ENCODE measurements at regions not wholly inside any gene's neighbourhood (a gene's known extent, or its start where the extent isn't known, plus 50 kb on each side); places are given as distances from the start of the nearest gene placed in this dataset.

- no peak for DNase-seq
- H3K27me3 Mint-ChIP-seq (ENCODE audit: low read depth in 3 of 3): peaks cover 7 to 14% (median 14%) of the 10 kb centered on the region in 3 donors
- Histone ChIP-seq H3K4me1 (ENCODE audit: control insufficient read depth in 1 of 2, insufficient read depth in 2 of 2, low read length in 2 of 2) (no peaks in the 10 kb centered on the region), H3K9ac (ENCODE audit: insufficient read depth, low read length, poor library complexity, severe bottlenecking) (no peak overlapping the region), H3K9me3 (replicated peaks in 1 of 2; ENCODE audit: control insufficient read depth in 1 of 2, insufficient read depth in 1 of 2, low read length in 2 of 2) (no peaks in the 10 kb centered on the region), H3K36me3 (replicated peaks in 1 of 2; ENCODE audit: control insufficient read depth in 1 of 2, insufficient read depth in 2 of 2, low read length in 2 of 2) (no peaks in the 10 kb centered on the region), H4K20me1 (ENCODE audit: insufficient read depth, low read length) (no peaks in the 10 kb centered on the region), H3K4me3 (replicated peaks in 1 of 3; ENCODE audit: low read depth in 2 of 3, low read length in 3 of 3) (no peak overlapping the region), H3K4me2 (replicated peaks; ENCODE audit: extremely low read depth, low read length, poor library complexity, severe bottlenecking) (no peak overlapping the region), H3K27me3 (ENCODE audit: control insufficient read depth in 2 of 2, insufficient read depth in 2 of 2, low read length in 2 of 2) (peaks cover 2 to 5% of the 10 kb centered on the region in 2 donors), H3K27ac (ENCODE audit: low read depth in 1 of 2, low read length in 2 of 2) (no peak overlapping the region), H2AFZ (ENCODE audit: insufficient read depth, low read depth, low read length, poor library complexity, severe bottlenecking) (no peak overlapping the region), H3K79me2 (ENCODE audit: insufficient read depth, low read length) (no peaks in the 10 kb centered on the region)
- TF ChIP-seq CTCF (IDR thresholded peaks at IDR 0.05): no peak
- H3K4me3 Mint-ChIP-seq: no peak overlapping the region
- H3K4me1 Mint-ChIP-seq: no peaks in the 10 kb centered on the region
- H3K9me3 Mint-ChIP-seq: peaks cover 0 to 4% (median 2%) of the 10 kb centered on the region in 7 donors
- intact Hi-C loops (cut with micrococcal nuclease): no loop called here
- no CpG with 5 or more reads among the region's 2 CpGs for WGBS (ENCODE audit: insufficient coverage)
- no peaks in the 10 kb centered on the region for H3K36me3 Mint-ChIP-seq
- no peak overlapping the region for H3K27ac Mint-ChIP-seq
Measured at GRCh38 chr17:33511670-33512069, 218.6 kb upstream of the ASIC2 start.

- H3K79me2 ChIP-seq (ENCODE audit: insufficient read depth, low read length): no peaks in the 10 kb centered on the region
- Mint-ChIP-seq H3K27ac (no peak overlapping the region), H3K4me3 (no peak overlapping the region), H3K4me1 (no peaks in the 10 kb centered on the region), H3K27me3 (ENCODE audit: low read depth in 3 of 3) (peaks cover 6 to 14% (median 11%) of the 10 kb centered on the region in 3 donors), H3K36me3 (no peaks in the 10 kb centered on the region), H3K9me3 (peaks cover 0 to 4% (median 2%) of the 10 kb centered on the region in 7 donors)
- no peak overlapping the region for H3K9ac ChIP-seq (ENCODE audit: insufficient read depth, low read length, poor library complexity, severe bottlenecking)
- no peak overlapping the region for H3K4me2 ChIP-seq (replicated peaks; ENCODE audit: extremely low read depth, low read length, poor library complexity, severe bottlenecking)
- no peak overlapping the region for H3K27ac ChIP-seq (ENCODE audit: low read depth in 1 of 2, low read length in 2 of 2)
- no peaks in the 10 kb centered on the region for H3K36me3 ChIP-seq (replicated peaks in 1 of 2; ENCODE audit: control insufficient read depth in 1 of 2, insufficient read depth in 2 of 2, low read length in 2 of 2)
- H3K27me3 ChIP-seq (ENCODE audit: control insufficient read depth in 2 of 2, insufficient read depth in 2 of 2, low read length in 2 of 2): peaks cover 0 to 2% of the 10 kb centered on the region in 2 donors
- TF ChIP-seq CTCF (IDR thresholded peaks at IDR 0.05): no peak
- H3K4me3 ChIP-seq (replicated peaks in 1 of 3; ENCODE audit: low read depth in 2 of 3, low read length in 3 of 3): no peak overlapping the region
- no peaks in the 10 kb centered on the region for H3K4me1 ChIP-seq (ENCODE audit: control insufficient read depth in 1 of 2, insufficient read depth in 2 of 2, low read length in 2 of 2)
- no peak for DNase-seq
- no peak overlapping the region for H2AFZ ChIP-seq (ENCODE audit: insufficient read depth, low read depth, low read length, poor library complexity, severe bottlenecking)
- intact Hi-C loops (cut with micrococcal nuclease): no loop called here
- no peaks in the 10 kb centered on the region for H4K20me1 ChIP-seq (ENCODE audit: insufficient read depth, low read length)
- H3K9me3 ChIP-seq (replicated peaks in 1 of 2; ENCODE audit: control insufficient read depth in 1 of 2, insufficient read depth in 1 of 2, low read length in 2 of 2): no peaks in the 10 kb centered on the region
Measured at GRCh38 chr17:33512113-33512512, 219.0 kb upstream of the ASIC2 start.

All from CD14-positive monocyte (primary cell).